ENCODE measurements at regions not wholly inside any gene's neighbourhood (a gene's known extent, or its start where the extent isn't known, plus 50 kb on each side); places are given as distances from the start of the nearest gene placed in this dataset.
"Not testable (repeated sequence)": the region's sequence is repeated elsewhere in the genome, so short reads cannot be mapped to it uniquely, and the experiment has no call there.

GRCh38 chr5:68070591-68071281, 144.8 kb upstream of the PIK3R1 start:
- in situ Hi-C loops (cut with HindIII; ENCODE audit: low sequenced_read_pairs): no loop called here

GRCh38 chr5:68067976-68068603, 147.5 kb upstream of the PIK3R1 start:
- in situ Hi-C loops (cut with HindIII; ENCODE audit: low sequenced_read_pairs): no loop called here

GRCh38 chr5:68067291-68067690, 148.3 kb upstream of the PIK3R1 start:
- in situ Hi-C loops (cut with HindIII; ENCODE audit: low sequenced_read_pairs): no loop called here

- in situ Hi-C loops (cut with HindIII; ENCODE audit: low sequenced_read_pairs): no loop called here
Measured at GRCh38 chr5:68066277-68066955, 149.1 kb upstream of the PIK3R1 start.

GRCh38 chr5:68065321-68065720, 150.2 kb upstream of the PIK3R1 start:
- in situ Hi-C loops (cut with HindIII; ENCODE audit: low sequenced_read_pairs): not testable (repeated sequence)

- in situ Hi-C loops (cut with HindIII; ENCODE audit: low sequenced_read_pairs): no loop called here
Measured at GRCh38 chr5:68060382-68060781, 155.2 kb upstream of the PIK3R1 start.

GRCh38 chr5:68057191-68057590, 158.4 kb upstream of the PIK3R1 start:
- in situ Hi-C loops (cut with HindIII; ENCODE audit: low sequenced_read_pairs): no loop called here

GRCh38 chr5:68055686-68056085, 159.9 kb upstream of the PIK3R1 start:
- in situ Hi-C loops (cut with HindIII; ENCODE audit: low sequenced_read_pairs): no loop called here

GRCh38 chr5:68054638-68055037, 160.9 kb upstream of the PIK3R1 start:
- in situ Hi-C loops (cut with HindIII; ENCODE audit: low sequenced_read_pairs): no loop called here

GRCh38 chr5:68053202-68053601, 162.4 kb upstream of the PIK3R1 start:
- in situ Hi-C loops (cut with HindIII; ENCODE audit: low sequenced_read_pairs): no loop called here

GRCh38 chr5:68049053-68049713, 166.4 kb upstream of the PIK3R1 start:
- in situ Hi-C loops (cut with HindIII; ENCODE audit: low sequenced_read_pairs): no loop called here

GRCh38 chr5:68048516-68048915, 167.0 kb upstream of the PIK3R1 start:
- in situ Hi-C loops (cut with HindIII; ENCODE audit: low sequenced_read_pairs): no loop called here

GRCh38 chr5:68048054-68048453, 167.5 kb upstream of the PIK3R1 start:
- in situ Hi-C loops (cut with HindIII; ENCODE audit: low sequenced_read_pairs): not testable (repeated sequence)

- in situ Hi-C loops (cut with HindIII; ENCODE audit: low sequenced_read_pairs): no loop called here
Measured at GRCh38 chr5:68047035-68047434, 168.5 kb upstream of the PIK3R1 start.

- in situ Hi-C loops (cut with HindIII; ENCODE audit: low sequenced_read_pairs): no loop called here
Measured at GRCh38 chr5:68046445-68046844, 169.1 kb upstream of the PIK3R1 start.

- in situ Hi-C loops (cut with HindIII; ENCODE audit: low sequenced_read_pairs): no loop called here
Measured at GRCh38 chr5:68041293-68041692, 174.3 kb upstream of the PIK3R1 start.

GRCh38 chr5:68037546-68037945, 178.0 kb upstream of the PIK3R1 start:
- in situ Hi-C loops (cut with HindIII; ENCODE audit: low sequenced_read_pairs): no loop called here

- in situ Hi-C loops (cut with HindIII; ENCODE audit: low sequenced_read_pairs): no loop called here
Measured at GRCh38 chr5:68033961-68034571, 181.5 kb upstream of the PIK3R1 start.

- in situ Hi-C loops (cut with HindIII; ENCODE audit: low sequenced_read_pairs): no loop called here
Measured at GRCh38 chr5:68033029-68033428, 182.5 kb upstream of the PIK3R1 start.

- in situ Hi-C loops (cut with HindIII; ENCODE audit: low sequenced_read_pairs): no loop called here
Measured at GRCh38 chr5:68032216-68032762, 183.3 kb upstream of the PIK3R1 start.

Data from DLD1 (cell line).